HCT116 (cell line): ENCODE measurements at regions not wholly inside any gene's neighbourhood (a gene's known extent, or its start where the extent isn't known, plus 50 kb on each side); places are given as distances from the start of the nearest gene placed in this dataset.

Experiments
- ATAC-seq: fragments of 200-7000 bp; cut with Tn5 transposase; 2 replicates; pipeline ENCODE4 v1.9.1; 2020; ENCODE audit warnings: mild to moderate bottlenecking, moderate library complexity
- BruUV-seq: library from RNA; stranded (reverse); fragments of 400-500 nt; replicated peaks from 2 replicates; lab custom pipeline; 2021; lab: Mats Ljungman, UMichigan
- CTCF ChIA-PET: fragments of 300-600 bp; sonication (Branson Sonifier 250); formaldehyde crosslinking; loops from one replicate; lab custom pipeline; 2021; ENCODE audit warnings: antibody characterized with exemption; lab: Charles Lee
- POLR2A ChIA-PET: fragments of 300-600, 350-600 bp; sonication (Branson Sonifier 250); formaldehyde crosslinking; loops from one replicate; lab custom pipeline; 2021; ENCODE audit warnings: antibody characterized with exemption; lab: Charles Lee
- RAD21 ChIA-PET, 2 experiments: fragments of 300-600 bp; sonication (Branson Sonifier 250); formaldehyde crosslinking; loops; one replicate each; lab custom pipeline; 2023; ENCODE audit warnings: low total read pairs in 2 of 2; ENCODE audit not compliant: uncharacterized antibody in 2 of 2, unreplicated experiment in 2 of 2, low non-redundant PET in 1 of 2; lab: Charles Lee
- DNase-seq: peaks from one replicate; pipeline ENCODE4 v3.0.0-alpha.2; 2010; ENCODE audit warnings: low read depth, low spot score
- H2AFZ ChIP-seq: fragments of 200-600 bp; shearing (Covaris generic), sonication (generic); 2 replicates; pipeline ENCODE4 v1.6.1; 2017; ENCODE audit warnings: low read depth, mixed run types, mixed read lengths, antibody characterized with exemption, low read length; ENCODE audit not compliant: poor library complexity, severe bottlenecking
- H3K27ac ChIP-seq: 2 replicates; pipeline ENCODE4 v1.5.1; 2012; ENCODE audit warnings: low read depth, low read length
- H3K27me3 ChIP-seq: fragments of 200-600 bp; sonication (generic); 2 replicates; pipeline ENCODE4 v1.6.1; 2016; ENCODE audit warnings: mixed run types, low read length, mixed read lengths; ENCODE audit not compliant: insufficient read depth
- H3K36me3 ChIP-seq, 2 experiments: fragments of 200-500 bp in 1 of 2; fragments of 200-600 bp in 1 of 2; sonication (Bioruptor generic) in 1 of 2; sonication (generic) in 1 of 2; 2 replicates each; pipeline versions ENCODE4 v1.5.1 to v1.6.1; 2014 to 2016; ENCODE audit warnings: low read length in 2 of 2, inconsistent platforms in 1 of 2, mixed read lengths in 1 of 2, mixed run types in 1 of 2; ENCODE audit not compliant: insufficient read depth in 2 of 2, control insufficient read depth in 1 of 2
- H3K4me1 ChIP-seq, 2 experiments: fragments of 200-600 bp in 1 of 2; sonication (generic) in 1 of 2; 2 replicates each; pipeline versions ENCODE4 v1.5.1 to v1.6.1; 2012 to 2017; ENCODE audit warnings: low read length in 2 of 2, inconsistent platforms in 1 of 2, mild to moderate bottlenecking in 1 of 2, mixed read lengths in 1 of 2, mixed run types in 1 of 2, moderate library complexity in 1 of 2; ENCODE audit not compliant: insufficient read depth in 2 of 2, control insufficient read depth in 1 of 2
- H3K4me2 ChIP-seq: fragments of 200-600 bp; sonication (generic); 2 replicates; pipeline ENCODE4 v1.6.1; 2017; ENCODE audit warnings: mixed run types, low read length, mixed read lengths
- H3K4me3 ChIP-seq, 2 experiments: fragments of 200-600 bp in 1 of 2; sonication (generic) in 1 of 2; replicated peaks in 1 of 2; 2 replicates each; pipeline ENCODE4 v1.5.1; 2011 to 2016; ENCODE audit warnings: low read length in 2 of 2, control low read depth in 1 of 2, low read depth in 1 of 2, mild to moderate bottlenecking in 1 of 2, mixed read lengths in 1 of 2, mixed run types in 1 of 2
- H3K79me2 ChIP-seq: fragments of 200-600 bp; sonication (generic); 2 replicates; pipeline ENCODE4 v1.6.1; 2017; ENCODE audit warnings: mild to moderate bottlenecking, mixed run types, low read length, moderate library complexity, mixed read lengths; ENCODE audit not compliant: insufficient read depth
- H3K9ac ChIP-seq: fragments of 200-600 bp; sonication (generic); 2 replicates; pipeline ENCODE4 v1.6.1; 2016; ENCODE audit warnings: low read length, mixed read lengths
- H3K9me2 ChIP-seq: fragments of 200-600 bp; sonication (generic), shearing (Covaris generic); 2 replicates; pipeline ENCODE4 v1.6.1; 2017; ENCODE audit warnings: mixed run types, mild to moderate bottlenecking, moderate library complexity; ENCODE audit not compliant: insufficient read depth
- H3K9me3 ChIP-seq, 2 experiments: fragments of 200-500 bp in 1 of 2; fragments of 200-600 bp in 1 of 2; sonication (Bioruptor generic) in 1 of 2; sonication (generic) in 1 of 2; 2 replicates each; pipeline ENCODE4 v1.6.1; 2014 to 2017; ENCODE audit warnings: low read length in 2 of 2, mixed read lengths in 2 of 2, inconsistent platforms in 1 of 2, low read depth in 1 of 2, mild to moderate bottlenecking in 1 of 2, mixed run types in 1 of 2, moderate library complexity in 1 of 2; ENCODE audit not compliant: control insufficient read depth in 1 of 2, insufficient read depth in 1 of 2
- H4K20me1 ChIP-seq: fragments of 200-600 bp; sonication (generic), shearing (Covaris generic); 2 replicates; pipeline ENCODE4 v1.6.1; 2017; ENCODE audit warnings: mixed run types, mild to moderate bottlenecking, moderate library complexity; ENCODE audit not compliant: insufficient read depth
- ATF3 ChIP-seq: IDR thresholded peaks from 2 replicates; pipeline ENCODE4 v1.6.1; 2012
- CEBPB ChIP-seq: IDR thresholded peaks from 2 replicates; pipeline ENCODE4 v1.6.1; 2012; ENCODE audit warnings: low read depth
- CTCF ChIP-seq, 3 experiments: fragments of 200-600 bp in 1 of 3; sonication (generic) in 1 of 3; IDR thresholded peaks in 2 of 3; conservative IDR thresholded peaks in 1 of 3; 2 replicates each; pipeline ENCODE4 v1.5.1; 2012 to 2017; ENCODE audit warnings: low read depth in 2 of 3, low read length in 2 of 3, antibody characterized with exemption in 1 of 3, borderline replicate concordance in 1 of 3, control low read depth in 1 of 3, mild to moderate bottlenecking in 1 of 3, mixed read lengths in 1 of 3, mixed run types in 1 of 3, moderate library complexity in 1 of 3; ENCODE audit not compliant: insufficient read depth in 1 of 3
- EZH2 ChIP-seq: fragments of 200-600 bp; sonication (generic); IDR thresholded peaks from 2 replicates; pipeline ENCODE4 v1.6.1; 2017; ENCODE audit warnings: antibody characterized with exemption, mixed run types
- EZH2phosphoT487 ChIP-seq: fragments of 200-600 bp; IDR thresholded peaks from 2 replicates; pipeline ENCODE4 v1.6.1; 2018; ENCODE audit warnings: antibody characterized with exemption, borderline replicate concordance
- JUND ChIP-seq: IDR thresholded peaks from 2 replicates; pipeline ENCODE4 v1.6.1; 2012
- MAX ChIP-seq: IDR thresholded peaks from 2 replicates; pipeline ENCODE4 v1.6.1; 2012
- REST ChIP-seq: IDR thresholded peaks from 2 replicates; pipeline ENCODE4 v1.6.1; 2012; ENCODE audit warnings: low read depth
- YY1 ChIP-seq: IDR thresholded peaks from 2 replicates; pipeline ENCODE4 v1.6.1; 2011; ENCODE audit warnings: low read length, low read depth, moderate library complexity, mild to moderate bottlenecking; ENCODE audit not compliant: insufficient replicate concordance; ENCODE audit errors: extremely low read depth
- ZNF274 ChIP-seq: fragments of 200-500 bp; sonication (Bioruptor generic); IDR thresholded peaks from 2 replicates; pipeline ENCODE4 v1.6.1; 2014; ENCODE audit warnings: mild to moderate bottlenecking, low read depth, low read length, inconsistent platforms
- intact Hi-C: fragments of 100-400 bp; cut with micrococcal nuclease; formaldehyde crosslinking; loops from 2 replicates; pipeline ENCODE4 v1.10.0; 2022

GRCh38 chr17:70288540-70289290 is 119.4 kb downstream of the KCNJ2 start:
- H3K79me2 ChIP-seq: no peaks in the 10 kb centered on the region
- no peak for TF ChIP-seq EZH2phosphoT487
- no peak for TF ChIP-seq CTCF (IDR thresholded peaks at IDR 0.05 in 2 of 3, conservative IDR thresholded peaks at IDR 0.05 in 1 of 3; ENCODE audit: borderline replicate concordance in 1 of 3, insufficient read depth in 1 of 3, low read depth in 2 of 3, low read length in 2 of 3)
- TF ChIP-seq ZNF274: no peak
- no peak for TF ChIP-seq MAX
- TF ChIP-seq EZH2: no peak
- no peak for TF ChIP-seq JUND
- TF ChIP-seq ATF3: no peak
- no peak for TF ChIP-seq CEBPB
- no peak for TF ChIP-seq YY1
- TF ChIP-seq REST: no peak
- H3K4me3 ChIP-seq: no peak overlapping the region
- no peak for DNase-seq
- no peaks in the 10 kb centered on the region for H3K36me3 ChIP-seq
- no peaks in the 10 kb centered on the region for H3K27me3 ChIP-seq
- H3K9me3 ChIP-seq: peaks cover 11 to 21% of the 10 kb centered on the region in 2 experiments; a peak in 2 of 4 replicates
- no peaks in the 10 kb centered on the region for H3K4me1 ChIP-seq
- no peaks in the 10 kb centered on the region for H3K9me2 ChIP-seq
- intact Hi-C loops: no loop called here
- CTCF ChIA-PET: no interaction called here
- H2AFZ ChIP-seq: no peak overlapping the region
- no peaks in the 10 kb centered on the region for H4K20me1 ChIP-seq
- ATAC-seq: no peak
- RAD21 ChIA-PET: no interaction called here
- no peak overlapping the region for H3K27ac ChIP-seq
- no peak overlapping the region for H3K9ac ChIP-seq
- H3K4me2 ChIP-seq: no peak overlapping the region
- BruUV-seq: no TSS peak
- POLR2A ChIA-PET: no interaction called here
